GM23248 (cell line): ENCODE measurements at regions not wholly inside any gene's neighbourhood (a gene's known extent, or its start where the extent isn't known, plus 50 kb on each side); places are given as distances from the start of the nearest gene placed in this dataset.

ENCODE experiments used
- DNase-seq: peaks from one replicate; pipeline ENCODE4 v3.0.0-alpha.2; 2015
- H2AFZ ChIP-seq: fragments of 200-600 bp; sonication (generic); 2 replicates; pipeline ENCODE4 v1.6.1; 2016; ENCODE audit warnings: antibody characterized with exemption
- H3F3A ChIP-seq: fragments of 200-600 bp; sonication (generic); 2 replicates; pipeline ENCODE4 v1.6.1; 2016; ENCODE audit warnings: mild to moderate bottlenecking, antibody characterized with exemption, mixed run types; ENCODE audit not compliant: insufficient read depth
- H3K27ac ChIP-seq: fragments of 200-600 bp; sonication (generic); 2 replicates; pipeline ENCODE4 v1.5.1; 2016; ENCODE audit warnings: mild to moderate bottlenecking
- H3K27me3 ChIP-seq: fragments of 200-600 bp; sonication (generic); replicated peaks from 2 replicates; pipeline ENCODE4 v1.6.1; 2016; ENCODE audit warnings: mild to moderate bottlenecking; ENCODE audit not compliant: insufficient read depth
- H3K36me3 ChIP-seq: fragments of 200-600 bp; sonication (generic); 2 replicates; pipeline ENCODE4 v1.6.1; 2016; ENCODE audit warnings: low read depth, mild to moderate bottlenecking
- H3K4me1 ChIP-seq: fragments of 200-600 bp; sonication (generic); 2 replicates; pipeline ENCODE4 v1.6.1; 2016; ENCODE audit warnings: mild to moderate bottlenecking; ENCODE audit not compliant: insufficient read depth
- H3K4me2 ChIP-seq: fragments of 200-600 bp; sonication (generic); one replicate; pipeline ENCODE4 v1.6.1; 2016; ENCODE audit warnings: mild to moderate bottlenecking; ENCODE audit not compliant: unreplicated experiment
- H3K4me3 ChIP-seq: fragments of 200-600 bp; sonication (generic); 2 replicates; pipeline ENCODE4 v1.5.1; 2016; ENCODE audit warnings: mild to moderate bottlenecking
- H3K79me2 ChIP-seq: fragments of 200-600 bp; sonication (generic); 2 replicates; pipeline ENCODE4 v1.6.1; 2016; ENCODE audit warnings: mild to moderate bottlenecking; ENCODE audit not compliant: insufficient read depth
- H3K9ac ChIP-seq: fragments of 200-600 bp; sonication (generic); 2 replicates; pipeline ENCODE4 v1.6.1; 2016; ENCODE audit warnings: mild to moderate bottlenecking
- H3K9me2 ChIP-seq: fragments of 200-600 bp; sonication (generic); 2 replicates; pipeline ENCODE4 v1.6.1; 2016; ENCODE audit warnings: mixed run types, mild to moderate bottlenecking, moderate library complexity; ENCODE audit not compliant: insufficient read depth
- H3K9me3 ChIP-seq: fragments of 200-600 bp; sonication (generic); one replicate; pipeline ENCODE4 v1.6.1; 2017; ENCODE audit warnings: low read depth
- H4K20me1 ChIP-seq: fragments of 200-600 bp; sonication (generic); 2 replicates; pipeline ENCODE4 v1.6.0; 2016; ENCODE audit not compliant: insufficient read depth
- EZH2 ChIP-seq: fragments of 200-600 bp; sonication (generic); IDR thresholded peaks from 2 replicates; pipeline ENCODE4 v1.6.1; 2018; ENCODE audit warnings: antibody characterized with exemption, mild to moderate bottlenecking; ENCODE audit not compliant: insufficient read depth, poor library complexity, severe bottlenecking
- EZH2phosphoT487 ChIP-seq: fragments of 200-600 bp; sonication (generic); IDR thresholded peaks from 2 replicates; pipeline ENCODE4 v1.6.1; 2018; ENCODE audit warnings: antibody characterized with exemption, moderate library complexity, mild to moderate bottlenecking, low read depth; ENCODE audit not compliant: insufficient read depth
- WGBS, 2 experiments: methylation state at CpG; one replicate each; pipeline ENCODE4 v1.1.6; 2015 to 2017; ENCODE audit warnings: low lambda C conversion rate in 2 of 2, low coverage in 1 of 2; ENCODE audit errors: missing lambda C conversion rate in 2 of 2; 5-methylcytosine and 5-hydroxymethylcytosine counted together
- in situ Hi-C: fragments of 300-500 bp; cut with MboI; formaldehyde crosslinking; loops from 2 replicates; pipeline ENCODE4 v1.15.0; 2020

DNA sequence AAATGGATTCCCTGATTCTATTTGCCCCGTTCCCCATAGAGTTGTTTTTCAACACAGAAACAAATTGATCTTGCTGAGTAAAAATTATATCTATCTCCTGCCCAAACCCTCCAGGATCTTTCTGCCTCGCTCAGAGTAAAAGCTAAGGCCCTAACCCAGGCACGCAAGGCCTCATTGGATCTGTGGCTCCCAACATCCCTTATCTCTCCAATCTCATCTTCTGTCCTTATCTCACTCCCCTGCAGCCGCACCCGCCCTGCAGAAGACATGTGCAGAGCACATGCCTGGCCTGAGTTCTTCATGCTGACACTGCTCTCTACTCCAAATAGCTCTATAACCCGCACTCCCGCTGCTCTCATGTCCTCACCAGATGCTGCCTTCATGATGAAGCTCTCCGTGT, 543.8 kb upstream of the ZFP42 start:
- Histone ChIP-seq H4K20me1 (no peaks in the 10 kb centered on the region), H3K9me2 (no peaks in the 10 kb centered on the region), H3K79me2 (no peaks in the 10 kb centered on the region), H3K27me3 (no peaks in the 10 kb centered on the region), H3K4me1 (no peaks in the 10 kb centered on the region), H3K4me3 (no peak overlapping the region), H3K4me2 (no peak overlapping the region), H3K27ac (no peak overlapping the region), H2AFZ (no peak overlapping the region), H3F3A (no peaks in the 10 kb centered on the region), H3K9ac (no peak overlapping the region), H3K9me3 (no peaks in the 10 kb centered on the region), H3K36me3 (no peaks in the 10 kb centered on the region)
- WGBS, 2 experiments, result 12 to 21% methylated on average over 8 of the region's 8 CpGs
- TF ChIP-seq EZH2phosphoT487 (no peak), EZH2 (no peak)
- DNase-seq, result no peak
- in situ Hi-C loops, result no loop called here

- no peaks in the 10 kb centered on the region for H3K9me2 ChIP-seq
- no peak overlapping the region for H3K27ac ChIP-seq
- no peaks in the 10 kb centered on the region for H3F3A ChIP-seq
- H3K9me3 ChIP-seq, result no peaks in the 10 kb centered on the region
- in situ Hi-C loops, result no loop called here
- no peak for DNase-seq
- H3K27me3 ChIP-seq, result no peaks in the 10 kb centered on the region
- 31 to 33% methylated on average over 3 of the region's 3 CpGs for WGBS, 2 experiments
- no peaks in the 10 kb centered on the region for H3K36me3 ChIP-seq
- H2AFZ ChIP-seq, result no peak overlapping the region
- no peaks in the 10 kb centered on the region for H3K4me1 ChIP-seq
- no peak overlapping the region for H3K4me2 ChIP-seq
- H3K4me3 ChIP-seq, result no peak overlapping the region
- TF ChIP-seq EZH2phosphoT487 (no peak), EZH2 (no peak)
- no peaks in the 10 kb centered on the region for H3K79me2 ChIP-seq
- no peaks in the 10 kb centered on the region for H4K20me1 ChIP-seq
- no peak overlapping the region for H3K9ac ChIP-seq
Measured at GRCh38 chr4:187460016-187460415, 535.6 kb upstream of the ZFP42 start.

- Histone ChIP-seq H4K20me1 (no peaks in the 10 kb centered on the region), H3K9me2 (no peaks in the 10 kb centered on the region), H3F3A (no peaks in the 10 kb centered on the region), H2AFZ (no peak overlapping the region), H3K79me2 (no peaks in the 10 kb centered on the region), H3K9ac (no peak overlapping the region), H3K27me3 (no peaks in the 10 kb centered on the region), H3K4me2 (no peak overlapping the region), H3K9me3 (no peaks in the 10 kb centered on the region), H3K4me3 (no peak overlapping the region), H3K4me1 (no peaks in the 10 kb centered on the region), H3K27ac (no peak overlapping the region), H3K36me3 (no peaks in the 10 kb centered on the region)
- DNase-seq, result no peak
- in situ Hi-C loops, result no loop called here
- TF ChIP-seq EZH2, result no peak
- TF ChIP-seq EZH2phosphoT487, result no peak
Measured at GRCh38 chr4:187464573-187464972, 531.0 kb upstream of the ZFP42 start.

- H3K4me2 ChIP-seq, result no peak overlapping the region
- no peaks in the 10 kb centered on the region for H3K79me2 ChIP-seq
- TF ChIP-seq EZH2 (no peak), EZH2phosphoT487 (no peak)
- H3K9ac ChIP-seq, result no peak overlapping the region
- no peaks in the 10 kb centered on the region for H3K27me3 ChIP-seq
- no peak for DNase-seq
- 23 to 37% methylated on average over 2 of the region's 2 CpGs for WGBS, 2 experiments
- no peaks in the 10 kb centered on the region for H3K9me2 ChIP-seq
- H3K4me1 ChIP-seq, result no peaks in the 10 kb centered on the region
- H4K20me1 ChIP-seq, result no peaks in the 10 kb centered on the region
- in situ Hi-C loops, result no loop called here
- H3K4me3 ChIP-seq, result no peak overlapping the region
- H3K36me3 ChIP-seq, result no peaks in the 10 kb centered on the region
- H3K27ac ChIP-seq, result no peak overlapping the region
- H3F3A ChIP-seq, result no peaks in the 10 kb centered on the region
- no peak overlapping the region for H2AFZ ChIP-seq
- no peaks in the 10 kb centered on the region for H3K9me3 ChIP-seq
Measured at GRCh38 chr4:187467224-187467623, 528.3 kb upstream of the ZFP42 start.

GRCh38 chr4:187469627-187470026, 525.9 kb upstream of the ZFP42 start:
- no peak overlapping the region for H3K27ac ChIP-seq
- no peak overlapping the region for H3K4me2 ChIP-seq
- no peaks in the 10 kb centered on the region for H3K36me3 ChIP-seq
- no peak for DNase-seq
- H3K79me2 ChIP-seq, result no peaks in the 10 kb centered on the region
- no peaks in the 10 kb centered on the region for H4K20me1 ChIP-seq
- no peak overlapping the region for H3K9ac ChIP-seq
- H3K9me3 ChIP-seq, result no peaks in the 10 kb centered on the region
- H3K9me2 ChIP-seq, result no peaks in the 10 kb centered on the region
- H3K27me3 ChIP-seq, result no peaks in the 10 kb centered on the region
- 2 to 4% methylated on average over 2 of the region's 2 CpGs for WGBS, 2 experiments
- H2AFZ ChIP-seq, result no peak overlapping the region
- no peak overlapping the region for H3K4me3 ChIP-seq
- TF ChIP-seq EZH2, result no peak
- no peak for TF ChIP-seq EZH2phosphoT487
- no peaks in the 10 kb centered on the region for H3K4me1 ChIP-seq
- in situ Hi-C loops, result no loop called here
- no peaks in the 10 kb centered on the region for H3F3A ChIP-seq
